Amniotic stem cell (primary cell): ENCODE measurements at regions not wholly inside any gene's neighbourhood (a gene's known extent, or its start where the extent isn't known, plus 50 kb on each side); places are given as distances from the start of the nearest gene placed in this dataset.
"Not testable (repeated sequence)": the region's sequence is repeated elsewhere in the genome, so short reads cannot be mapped to it uniquely, and the experiment has no call there.

ENCODE experiments used
- DNase-seq: peaks from one replicate; lab custom pipeline; 2025; lab: John Stamatoyannopoulos, UW

DNA sequence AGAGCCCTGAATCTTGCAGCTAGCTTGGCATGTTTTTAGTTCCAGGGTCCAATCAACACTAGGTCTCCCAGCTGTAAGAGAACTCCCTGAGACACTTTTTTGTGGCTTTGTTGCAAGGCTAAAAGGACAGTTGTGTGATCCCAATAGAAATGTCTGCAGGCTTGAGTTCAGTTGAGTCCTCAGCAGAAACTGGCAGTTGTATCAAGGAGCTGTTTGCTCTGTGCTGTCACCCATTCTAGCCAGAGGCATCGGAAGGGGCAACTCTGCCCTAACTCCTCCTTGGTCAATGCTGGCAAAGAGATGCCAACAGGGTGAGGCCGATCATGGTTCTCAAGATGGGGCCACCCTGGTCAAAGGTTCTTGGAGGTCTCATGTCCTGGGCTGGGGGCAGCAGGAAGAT, 224.1 kb downstream of the BUB3 start:
- DNase-seq = no peak

DNA sequence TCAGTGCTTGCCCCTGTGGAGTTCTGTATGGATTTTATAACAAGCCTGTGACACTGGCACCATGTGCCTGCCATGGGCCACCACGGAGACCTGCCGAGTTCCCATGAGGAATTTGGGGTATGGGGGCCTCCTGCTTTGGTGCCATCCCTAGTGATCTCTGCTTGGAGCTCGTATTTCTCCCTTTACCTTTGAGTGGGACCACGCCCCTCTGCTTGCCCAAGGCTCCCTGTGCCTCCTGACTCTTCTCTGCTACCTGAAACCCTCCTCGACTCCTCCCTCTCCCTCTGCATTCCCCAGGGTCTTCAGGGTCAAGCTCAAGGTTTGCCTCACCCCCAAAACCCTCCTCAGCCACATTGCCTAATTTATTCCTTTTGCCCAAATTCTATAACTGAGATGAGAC, 225.0 kb downstream of the BUB3 start:
- DNase-seq = no peak

DNA sequence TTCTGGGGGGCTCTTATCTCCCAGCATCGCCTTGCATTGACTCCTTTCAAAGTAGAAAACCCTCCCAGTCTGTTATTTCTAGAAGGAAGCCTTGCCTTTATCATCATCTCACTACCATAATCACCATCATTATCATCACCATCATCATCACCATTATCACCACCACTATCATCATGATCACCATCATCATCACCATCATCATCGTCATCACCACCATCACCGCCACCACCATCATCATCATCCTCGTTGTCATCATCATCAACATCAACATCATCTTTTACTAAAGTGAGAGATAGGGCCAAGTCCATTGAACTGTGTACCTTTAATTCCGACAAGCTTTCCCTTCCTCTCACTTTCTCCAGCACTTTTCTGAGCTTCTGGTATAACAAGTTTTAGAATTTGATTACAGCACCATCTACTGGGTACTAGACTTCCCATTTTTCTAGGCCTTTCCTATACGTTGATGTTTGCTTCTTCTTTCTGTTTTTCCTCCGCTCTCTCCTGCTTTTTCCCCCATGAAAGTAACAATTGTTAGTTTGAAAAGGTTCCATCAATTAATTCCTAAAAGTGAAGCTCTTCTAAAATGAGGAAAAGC, 226.4 kb downstream of the BUB3 start:
- no peak for DNase-seq

DNA sequence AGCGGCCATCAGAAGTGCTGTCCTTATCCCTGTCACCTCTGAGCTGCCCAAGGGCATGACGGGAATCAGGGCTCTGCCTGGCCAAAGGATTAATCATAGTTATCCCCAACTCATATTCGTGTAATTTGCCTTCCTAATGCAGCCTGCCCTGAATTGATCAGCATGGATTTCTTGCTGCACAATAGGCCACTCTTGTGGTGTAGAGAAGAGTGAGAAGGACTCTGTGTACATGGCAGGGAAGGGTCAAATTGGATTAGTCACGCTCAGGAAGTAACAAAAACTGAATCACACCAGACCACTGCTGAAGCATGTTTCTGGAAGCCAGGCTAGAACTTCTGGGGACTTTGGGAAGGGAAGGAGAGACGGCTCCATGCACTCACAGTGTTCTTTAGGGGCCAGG, 227.0 kb downstream of the BUB3 start:
- DNase-seq = no peak

DNA sequence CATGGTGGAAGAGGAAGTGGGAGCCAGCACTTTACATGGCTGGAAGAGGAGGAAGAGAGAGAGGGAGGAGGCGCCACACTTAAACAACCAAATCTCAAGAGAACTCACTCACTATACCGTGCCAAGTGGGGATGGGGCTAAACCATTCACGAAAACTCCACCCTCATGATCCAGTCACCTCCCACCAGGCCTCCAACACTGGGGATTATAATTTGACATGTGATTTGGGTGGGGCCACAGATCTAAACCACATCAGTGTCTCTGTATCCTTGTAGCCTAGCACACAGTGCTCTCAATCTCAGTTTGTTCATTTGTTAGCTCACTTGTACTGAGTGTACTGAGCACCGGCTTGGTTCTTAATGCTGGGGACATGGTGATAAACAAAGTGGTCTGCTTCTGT, 228.3 kb downstream of the BUB3 start:
- no peak for DNase-seq

DNA sequence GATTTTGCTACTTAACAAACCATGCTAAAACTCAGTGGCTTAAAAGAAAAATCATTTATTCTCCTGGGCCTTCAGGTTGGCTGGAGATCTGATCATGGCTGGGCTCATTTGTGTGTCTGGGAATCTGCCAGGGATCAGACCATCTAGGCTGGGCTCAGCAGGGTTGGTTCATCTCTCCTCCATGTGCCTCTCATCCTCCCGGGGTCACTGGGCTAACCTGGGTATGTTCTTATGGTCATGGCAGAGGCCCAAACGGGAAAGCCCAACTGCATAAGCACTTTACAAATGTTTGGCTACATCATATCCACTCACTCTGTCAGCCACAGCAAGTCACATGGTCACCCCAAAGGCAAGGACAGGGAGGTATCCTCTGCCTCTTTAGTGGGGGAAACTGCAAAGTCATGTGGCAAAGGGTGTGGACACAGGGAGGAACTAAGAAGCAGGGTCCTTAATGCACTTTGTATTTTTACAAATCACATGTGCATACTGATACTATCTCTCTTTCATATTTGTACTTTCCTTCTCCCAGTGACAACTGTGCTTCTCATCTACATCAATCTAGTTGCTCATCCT, 231.4 kb downstream of the BUB3 start:
- DNase-seq = no peak

DNA sequence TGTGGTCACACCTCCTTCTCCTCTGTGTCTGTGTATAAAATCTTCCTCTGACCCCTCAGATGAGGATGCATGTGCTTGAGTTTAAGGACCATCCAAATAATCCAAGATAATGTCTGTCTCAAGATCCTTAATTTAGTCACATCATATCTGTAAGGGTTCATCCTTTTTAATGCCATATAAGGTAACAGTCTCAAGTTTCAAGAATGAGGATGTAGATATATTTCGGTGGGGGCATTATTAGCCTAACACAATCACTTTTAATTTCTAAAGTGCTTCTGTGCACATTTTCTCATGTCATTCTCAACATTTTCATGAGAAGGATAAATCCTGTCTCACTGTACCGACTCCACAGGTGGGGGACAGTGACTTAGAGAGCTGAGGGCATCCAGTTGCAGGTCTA, 235.3 kb downstream of the BUB3 start:
- DNase-seq = no peak

DNA sequence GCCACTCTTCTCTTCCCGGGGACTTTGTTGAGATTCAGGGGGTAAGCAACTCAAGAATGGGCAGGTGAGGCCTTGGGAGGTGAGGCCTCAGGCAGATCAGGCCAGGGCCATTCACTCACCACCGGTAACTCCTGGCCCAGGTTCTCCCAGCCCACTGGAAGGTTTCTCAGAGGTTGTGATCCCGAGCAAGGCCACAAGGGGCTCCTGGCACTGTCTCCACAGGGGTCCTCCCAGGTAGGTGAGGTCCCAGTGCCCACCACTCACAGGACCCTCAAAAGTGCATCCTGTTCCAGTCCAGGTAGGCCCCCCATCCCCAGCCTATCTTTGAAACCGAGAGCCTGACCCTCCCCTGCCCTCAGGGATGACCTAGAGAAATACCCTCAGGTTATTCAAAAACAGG, 236.1 kb downstream of the BUB3 start:
- no peak for DNase-seq

DNA sequence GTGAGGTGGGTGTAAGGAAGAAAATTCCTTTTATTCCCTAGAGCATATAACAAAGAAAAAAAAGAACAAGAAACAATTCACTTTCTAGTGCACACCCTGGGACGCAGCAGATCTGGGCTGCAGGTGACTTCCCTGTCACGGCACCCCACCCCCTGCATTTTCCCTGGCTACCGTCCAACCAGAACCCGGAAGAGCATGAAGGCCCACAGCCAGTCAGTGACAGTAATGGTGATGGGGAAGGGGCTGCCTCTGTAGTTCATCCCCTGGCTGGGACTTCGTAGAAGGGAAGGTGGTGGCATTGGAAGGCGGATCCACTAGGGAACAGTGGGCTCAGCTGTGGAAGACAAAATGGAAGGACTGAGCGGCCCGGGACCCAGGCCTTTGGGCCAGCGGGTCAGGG, 236.7 kb downstream of the BUB3 start:
- no peak for DNase-seq

DNA sequence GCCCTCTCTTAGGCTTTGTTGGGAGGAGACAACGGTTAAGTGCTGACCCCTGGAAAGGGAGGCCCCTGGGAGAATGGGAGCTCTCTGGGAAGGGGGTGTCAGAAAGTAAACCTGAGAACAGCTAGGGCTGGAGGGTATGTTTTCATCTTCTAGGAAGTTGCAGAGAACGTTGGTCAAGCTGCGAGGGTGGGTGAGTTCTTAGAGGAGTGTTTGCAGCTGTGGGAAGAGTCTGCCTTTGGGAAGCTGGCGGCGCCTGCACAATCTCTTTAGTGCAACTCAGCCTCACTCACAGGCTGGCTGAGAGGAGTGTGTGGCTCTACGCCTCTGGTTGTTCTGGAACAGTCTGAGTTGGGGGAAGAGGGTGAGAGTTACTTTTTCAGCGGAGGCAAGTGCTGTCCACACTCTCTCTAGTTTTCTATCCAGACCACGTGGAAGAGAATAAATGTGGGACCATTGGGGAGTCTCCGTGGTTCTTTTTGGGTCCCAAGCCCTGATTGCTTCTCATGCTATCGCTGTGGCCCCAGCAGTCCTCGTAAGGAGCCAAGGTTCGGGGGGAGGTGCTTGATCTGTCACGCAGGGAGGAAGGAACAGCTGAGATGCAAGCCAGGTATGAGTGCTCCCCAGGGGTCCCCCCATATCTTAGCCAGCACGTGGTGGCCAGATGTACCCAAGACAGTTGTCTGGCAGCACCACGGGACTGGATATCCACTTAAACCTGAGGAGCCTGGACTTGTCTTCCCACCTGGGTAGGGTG, 237.2 kb downstream of the BUB3 start:
- DNase-seq = no peak

DNA sequence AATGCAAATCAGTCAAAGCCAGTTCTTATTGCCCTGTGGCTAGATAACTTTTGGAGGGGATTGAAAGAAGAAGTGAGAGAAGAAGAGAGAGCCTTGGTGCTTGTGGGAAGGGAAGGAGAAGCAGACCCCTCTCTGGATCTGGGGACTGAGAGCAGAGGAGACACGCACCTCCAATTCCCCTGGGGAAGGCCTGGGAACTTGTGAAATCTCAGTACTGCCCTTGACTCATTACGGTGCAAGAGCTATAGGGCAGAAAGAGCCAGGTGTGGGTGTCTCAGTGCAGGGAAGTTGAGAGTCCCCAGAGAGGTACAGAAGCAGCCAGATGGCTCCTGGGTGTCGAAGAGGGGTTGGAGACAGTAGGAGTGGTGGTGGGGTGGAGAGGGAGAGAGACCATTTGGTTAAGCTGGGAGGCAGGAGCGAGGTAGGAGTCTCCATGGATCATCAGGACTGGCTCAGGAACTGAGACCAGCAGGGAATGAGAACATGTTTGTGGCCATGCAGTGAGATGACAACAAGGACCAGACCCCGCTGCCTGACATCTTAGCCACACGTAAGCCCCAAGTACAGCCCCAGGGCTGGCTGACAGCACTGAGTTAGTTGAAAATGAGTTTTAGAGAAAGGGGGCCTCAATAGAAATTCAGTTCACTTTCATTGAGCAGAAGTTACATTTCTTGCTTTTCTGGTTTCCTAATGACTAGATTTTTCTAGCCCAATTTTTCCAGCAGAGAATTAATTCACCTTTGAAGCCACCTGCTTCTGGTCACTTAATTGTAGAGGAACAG, 238.2 kb downstream of the BUB3 start:
- no peak for DNase-seq

DNA sequence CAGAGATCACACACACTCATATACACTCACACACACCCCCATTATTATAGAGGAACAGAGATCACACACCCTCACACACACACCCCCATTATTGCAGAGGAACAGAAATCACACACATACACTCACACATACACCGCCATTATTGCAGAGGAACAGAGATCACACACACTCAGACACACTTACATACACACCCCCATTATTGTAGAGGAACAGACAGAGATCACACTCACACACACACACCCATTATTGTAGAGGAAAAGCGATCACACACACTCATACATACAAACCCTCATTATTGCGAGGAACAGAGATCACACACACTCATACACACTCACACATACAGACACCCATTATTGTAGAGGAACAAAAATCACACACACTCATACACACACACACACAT, 239.0 kb downstream of the BUB3 start:
- DNase-seq = no peak

DNA sequence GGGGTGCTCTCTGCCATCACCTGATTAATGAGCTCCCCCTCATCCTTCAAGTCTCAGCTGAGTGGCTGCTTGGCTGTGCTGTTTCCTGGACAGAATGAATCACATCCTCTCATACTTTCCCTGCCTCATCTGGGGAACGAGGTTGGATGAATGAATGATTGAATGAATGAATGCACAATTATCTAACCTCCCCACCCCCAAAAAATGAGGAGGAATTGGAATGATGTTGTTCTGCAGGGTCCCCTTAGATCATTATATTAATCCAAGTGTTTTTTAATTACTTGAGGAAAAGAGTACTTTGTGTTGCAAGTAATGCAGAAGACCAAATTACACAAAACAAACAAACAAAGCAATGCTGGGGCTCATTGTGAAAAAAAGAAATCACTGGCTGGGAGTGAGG, 240.2 kb downstream of the BUB3 start:
- no peak for DNase-seq

DNA sequence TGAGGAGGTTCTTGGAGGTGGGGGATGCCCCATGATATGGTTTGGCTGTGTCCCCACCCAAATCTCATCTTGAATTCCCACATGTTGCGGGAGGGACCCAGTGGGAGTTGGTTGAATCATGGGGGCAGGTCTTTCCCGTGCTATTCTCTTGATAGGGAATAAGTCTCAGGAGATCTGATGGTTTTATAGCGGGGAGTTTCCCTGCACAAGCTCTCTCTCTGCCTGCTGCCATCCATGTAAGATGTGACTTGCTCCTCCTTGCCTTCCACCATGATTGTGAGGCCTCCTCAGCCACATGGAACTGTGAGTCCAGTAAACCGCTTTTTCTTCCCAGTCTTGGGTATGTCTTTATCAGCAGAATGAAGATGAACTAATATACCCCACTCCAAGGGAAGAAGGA, 241.0 kb downstream of the BUB3 start:
- not testable (repeated sequence) for DNase-seq

DNA sequence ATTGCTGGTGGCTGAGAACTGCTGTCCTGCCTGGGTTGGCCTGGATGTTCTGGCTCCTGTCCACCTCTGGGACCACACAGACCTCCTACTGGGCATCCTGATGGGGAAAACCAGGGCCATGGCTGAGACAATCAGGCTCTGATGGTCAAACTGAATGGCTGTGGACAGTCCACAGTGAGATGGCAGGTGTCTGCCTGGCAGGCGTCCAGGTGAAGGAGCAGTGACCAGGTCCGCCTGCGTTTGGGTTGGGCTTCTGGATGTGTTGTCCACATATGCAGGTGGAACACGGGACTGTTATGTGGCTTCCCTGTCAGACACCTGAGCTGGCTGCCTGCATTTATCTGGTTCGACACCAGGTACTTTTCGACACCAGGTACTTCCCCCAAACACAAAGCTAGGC, 241.7 kb downstream of the BUB3 start:
- DNase-seq = no peak

DNA sequence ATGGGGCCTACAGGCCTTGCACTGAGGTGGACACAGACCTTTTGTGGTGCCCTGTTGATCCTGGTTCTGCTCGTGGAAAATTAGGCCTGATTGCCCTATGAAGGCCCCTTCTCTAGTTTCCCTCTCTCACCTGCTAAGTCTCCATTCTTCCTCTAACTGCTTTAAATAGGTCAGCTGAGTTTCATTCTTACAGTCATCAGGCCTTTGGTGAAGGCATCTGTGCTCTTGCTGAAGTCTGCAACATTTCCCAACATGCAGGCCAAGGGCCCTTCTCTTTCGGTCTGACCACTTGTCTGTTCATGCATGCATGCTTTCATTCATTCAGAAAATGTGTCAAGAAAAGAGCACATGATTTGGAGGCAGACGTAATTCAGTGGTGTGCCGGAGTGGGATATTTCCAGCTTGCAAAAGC, 244.0 kb downstream of the BUB3 start:
- DNase-seq = no peak

DNA sequence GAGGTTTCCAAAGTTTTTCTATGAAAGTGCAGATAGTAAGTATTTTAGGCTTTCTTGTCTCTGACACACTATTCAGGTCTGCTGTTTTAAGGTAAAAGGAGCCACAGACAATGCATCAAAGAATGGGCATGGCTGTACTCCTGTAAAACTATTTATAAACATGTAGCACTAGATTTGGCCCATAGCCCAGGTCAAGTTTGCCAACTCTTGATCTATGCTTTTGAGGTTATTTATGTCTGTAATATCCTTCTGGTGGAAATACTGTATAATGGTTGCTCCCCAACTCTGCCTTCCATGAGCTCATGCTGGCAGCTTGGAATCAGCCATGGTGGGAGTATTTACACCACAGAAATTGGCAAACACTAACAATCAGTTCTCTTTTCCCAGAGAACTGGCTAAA, 244.6 kb downstream of the BUB3 start:
- no peak for DNase-seq

DNA sequence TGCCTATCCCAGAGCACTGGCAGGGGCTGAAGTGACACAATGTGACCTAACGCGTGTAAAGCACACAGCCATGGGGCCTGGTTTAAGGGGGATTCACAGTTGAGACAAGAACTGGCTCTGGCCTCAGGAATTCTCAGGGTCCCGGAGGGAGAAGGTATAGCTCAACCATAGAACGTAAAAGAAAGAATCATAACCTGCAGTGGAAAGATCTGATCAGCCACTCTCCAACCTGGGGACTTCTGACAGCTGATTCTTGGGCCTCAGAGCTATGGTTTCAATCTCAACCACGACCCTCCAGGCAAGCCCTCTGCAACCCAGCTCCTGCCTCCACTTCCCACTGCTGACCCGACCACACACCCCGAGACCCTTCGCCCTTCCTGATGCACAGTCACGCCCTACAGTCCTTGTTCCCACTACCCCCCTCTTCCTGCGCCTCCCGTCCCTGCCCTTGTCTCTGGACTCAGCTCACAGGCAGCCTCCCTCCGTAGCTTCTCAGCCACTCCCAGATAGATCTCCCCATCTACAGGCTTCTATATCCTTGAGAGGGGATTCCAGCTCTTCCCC, 245.2 kb downstream of the BUB3 start:
- DNase-seq = no peak

DNA sequence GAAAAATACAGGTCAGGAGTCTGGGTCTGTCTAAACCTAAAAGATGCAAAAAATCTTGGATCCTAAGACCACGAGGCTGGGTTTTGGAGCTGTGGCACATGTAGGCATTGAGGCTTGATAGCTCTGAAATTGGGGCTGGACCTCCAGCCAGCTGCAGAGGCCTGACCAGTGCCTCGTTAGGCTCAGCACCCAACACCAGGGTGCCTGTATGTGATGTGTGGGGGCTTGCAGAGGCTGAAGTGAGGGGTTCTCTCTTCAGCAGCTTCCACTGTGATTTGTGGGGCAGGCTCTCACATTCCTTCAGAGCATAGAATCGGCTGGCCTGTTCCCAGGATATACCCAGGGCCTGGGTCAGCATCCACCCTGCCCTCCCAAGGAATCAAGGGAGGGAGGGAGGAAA, 247.8 kb downstream of the BUB3 start:
- DNase-seq = no peak

DNA sequence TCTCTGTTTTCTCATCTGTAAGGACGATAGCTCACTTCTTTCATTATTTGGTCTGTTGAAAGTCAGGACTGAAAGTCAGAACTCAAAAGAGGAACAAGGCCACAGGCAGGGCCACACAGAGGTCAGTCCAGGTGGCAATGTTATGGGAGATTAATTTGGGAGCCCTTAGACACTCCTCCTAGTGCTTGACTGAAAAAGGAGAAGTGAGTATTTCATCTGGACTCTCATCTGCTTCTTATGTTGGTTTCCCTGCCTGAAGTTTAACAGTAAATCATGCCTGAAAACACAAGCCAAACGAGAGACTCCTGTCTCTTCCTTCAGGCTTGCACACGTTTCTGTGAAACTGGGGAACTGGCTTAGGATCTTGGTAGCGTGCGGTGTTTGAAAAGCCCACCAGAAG, 248.5 kb downstream of the BUB3 start:
- DNase-seq = no peak

DNA sequence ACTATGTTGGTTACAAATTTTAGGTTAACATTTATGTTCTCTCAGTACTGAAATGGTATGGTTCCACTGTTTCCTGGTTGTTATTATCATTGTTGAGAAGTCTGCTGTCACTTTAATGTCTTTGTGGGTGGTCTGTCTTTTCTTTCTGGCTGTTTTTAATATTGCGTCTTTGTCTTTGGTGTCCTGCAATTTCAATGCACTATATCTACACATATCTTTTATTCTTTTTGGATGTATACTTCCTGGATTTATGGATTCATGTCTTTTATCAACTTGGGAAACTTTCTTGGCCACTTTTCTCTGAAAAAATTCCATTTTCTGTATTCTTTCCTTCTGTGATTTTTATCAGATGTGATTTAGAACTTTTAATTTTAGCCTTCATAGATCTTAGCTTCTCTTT, 250.2 kb downstream of the BUB3 start:
- no peak for DNase-seq

DNA sequence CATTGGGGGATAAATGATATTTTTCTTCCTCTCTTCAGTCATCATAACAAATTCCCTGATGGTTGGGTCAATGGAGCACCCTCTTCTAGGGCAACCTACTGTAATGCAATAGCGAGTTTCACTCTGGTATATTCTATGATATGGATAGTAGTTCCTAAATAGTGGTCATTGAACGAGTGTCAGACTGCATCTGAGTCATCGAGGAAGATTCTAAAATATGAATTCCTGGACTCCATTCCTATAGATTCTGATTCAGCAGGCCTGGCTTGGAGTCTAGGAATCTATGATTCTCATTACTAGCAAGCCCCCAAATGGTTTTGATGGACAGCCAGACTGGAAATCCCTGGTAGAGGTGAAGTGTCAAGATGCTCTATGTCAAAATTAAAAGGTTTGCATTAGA, 254.5 kb downstream of the BUB3 start:
- DNase-seq = no peak

DNA sequence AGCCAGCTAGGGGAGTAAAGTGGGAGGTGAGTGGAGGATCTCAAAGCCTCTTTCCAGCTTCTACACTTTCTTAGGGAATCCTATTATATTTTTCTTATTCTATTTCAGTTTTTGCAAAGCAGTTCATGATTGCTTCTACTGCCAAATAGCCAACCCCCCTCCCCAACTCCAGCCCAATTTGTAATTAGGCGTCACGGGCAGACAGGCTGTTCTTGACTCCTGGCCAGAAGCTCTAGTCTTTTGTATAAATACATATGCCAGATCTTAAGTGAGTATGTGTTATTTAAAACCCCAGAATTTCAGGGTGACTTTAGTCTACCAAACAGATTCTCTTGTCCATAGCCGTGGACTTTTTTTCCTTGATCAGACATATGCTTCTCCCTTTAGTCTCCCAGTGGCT, 255.2 kb downstream of the BUB3 start:
- DNase-seq = no peak
